MM.1S (cell line): ENCODE measurements at regions not wholly inside any gene's neighbourhood (a gene's known extent, or its start where the extent isn't known, plus 50 kb on each side); places are given as distances from the start of the nearest gene placed in this dataset.

Source experiments
- CTCF ChIP-seq: fragments of 300-600 bp; sonication (generic); IDR thresholded peaks from 2 replicates; pipeline ENCODE4 v1.5.1; 2016; ENCODE audit warnings: antibody characterized with exemption, low read length, mixed read lengths
- EZH2 ChIP-seq: fragments of 300-600 bp; sonication (generic); optimal IDR thresholded peaks from 2 replicates; pipeline ENCODE3; 2017; ENCODE audit warnings: low read depth, mild to moderate bottlenecking, antibody characterized with exemption, low read length, mixed read lengths
- EZH2phosphoT487 ChIP-seq: fragments of 300-600 bp; sonication (generic); IDR thresholded peaks from 2 replicates; pipeline ENCODE4 v1.6.1; 2018; ENCODE audit warnings: antibody characterized with exemption, low read length

DNA sequence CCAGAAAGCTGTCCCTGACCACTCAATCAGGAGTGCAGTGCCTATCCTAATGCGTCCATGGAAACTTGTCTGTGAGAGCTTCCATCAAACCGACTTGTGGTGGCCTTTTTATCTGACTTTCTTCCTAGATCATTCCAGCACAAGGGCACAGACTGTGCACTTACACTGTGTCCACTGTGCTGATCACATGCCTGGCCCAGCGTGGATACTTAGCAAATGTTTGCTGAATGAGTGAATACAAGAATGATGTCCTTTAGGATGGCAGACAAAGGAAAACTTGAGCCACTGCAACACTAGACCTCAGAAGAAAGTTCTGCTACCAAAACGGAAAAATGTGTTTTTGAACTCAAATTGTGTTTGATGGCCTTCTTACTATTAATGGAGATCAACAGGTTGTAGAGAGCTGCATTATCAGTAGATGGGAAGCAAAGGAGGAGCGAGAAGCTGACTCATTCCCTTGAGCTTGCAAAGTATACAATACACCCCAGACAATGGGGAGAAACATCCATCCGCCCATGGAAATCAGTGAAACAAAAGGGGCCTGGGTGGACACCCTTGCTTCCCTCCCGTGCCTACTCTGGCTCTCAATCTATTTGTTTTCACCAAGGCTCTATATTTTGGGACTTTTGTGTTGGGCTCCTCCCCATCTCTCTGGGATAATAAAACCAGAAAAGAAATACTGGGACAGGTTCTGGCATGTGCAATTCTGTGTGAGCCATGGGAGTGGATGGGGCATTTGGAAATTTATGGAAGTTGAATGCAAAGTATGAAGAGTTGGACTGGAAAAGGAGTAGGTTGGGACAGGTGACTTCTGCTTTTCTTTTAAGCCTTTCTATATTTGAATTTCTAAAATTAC lies 76.2 kb upstream of the ZFAND5 start:
- no peak for TF ChIP-seq EZH2
- no peak for TF ChIP-seq EZH2phosphoT487
- no peak for TF ChIP-seq CTCF
